ENCODE measurements at regions not wholly inside any gene's neighbourhood (a gene's known extent, or its start where the extent isn't known, plus 50 kb on each side); places are given as distances from the start of the nearest gene placed in this dataset.
"Not testable (repeated sequence)": the region's sequence is repeated elsewhere in the genome, so short reads cannot be mapped to it uniquely, and the experiment has no call there.

GRCh38 chr12:78269620-78270019 lies 438.9 kb downstream of the NAV3 start:
- no peak for DNase-seq

- no peak for DNase-seq
These were observed 440.9 kb downstream of the NAV3 start for GRCh38 chr12:78271546-78271945.

DNA sequence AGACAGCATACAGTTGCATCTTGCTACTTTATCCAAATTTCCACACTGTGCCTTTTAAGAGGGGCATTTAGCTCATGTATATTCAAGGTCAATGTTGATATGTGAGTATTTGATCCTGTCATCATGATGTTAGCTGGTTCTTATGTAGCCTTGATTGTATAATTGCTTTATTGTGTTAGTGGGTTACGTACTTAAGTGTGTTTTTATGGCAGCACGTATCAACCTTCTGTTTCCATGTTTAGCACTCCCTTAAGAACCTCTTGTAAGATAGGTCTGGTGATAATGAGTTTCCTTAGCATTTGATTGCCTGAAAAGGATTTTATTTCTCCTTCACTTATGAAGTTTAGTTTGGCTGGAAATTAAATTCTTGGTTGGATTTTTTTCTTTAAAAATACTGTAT lies 445.2 kb downstream of the NAV3 start:
- no peak for DNase-seq

DNA sequence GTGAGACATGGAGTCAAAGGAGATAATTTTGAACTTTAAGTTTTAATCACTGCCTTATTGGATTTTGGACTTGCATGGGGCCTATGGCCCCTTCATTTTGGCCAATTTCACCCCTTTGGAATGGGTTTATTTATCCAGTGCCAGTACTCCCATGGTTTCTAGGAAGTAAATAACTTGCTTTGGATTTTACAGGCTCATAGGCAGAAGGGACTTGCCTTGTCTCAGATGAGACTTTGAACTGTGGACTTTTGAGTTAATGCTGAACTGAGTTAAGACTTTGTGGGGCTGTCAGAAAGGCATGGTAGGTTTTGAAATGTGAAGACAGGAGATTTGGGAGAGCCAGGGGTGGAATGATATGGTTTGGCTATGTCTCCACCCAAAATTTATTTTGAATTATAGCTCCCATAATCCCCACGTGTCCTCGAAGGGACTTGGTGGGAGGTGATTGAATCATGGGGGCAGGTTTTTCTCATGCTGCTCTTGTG lies 448.1 kb downstream of the NAV3 start:
- no peak for DNase-seq

DNA sequence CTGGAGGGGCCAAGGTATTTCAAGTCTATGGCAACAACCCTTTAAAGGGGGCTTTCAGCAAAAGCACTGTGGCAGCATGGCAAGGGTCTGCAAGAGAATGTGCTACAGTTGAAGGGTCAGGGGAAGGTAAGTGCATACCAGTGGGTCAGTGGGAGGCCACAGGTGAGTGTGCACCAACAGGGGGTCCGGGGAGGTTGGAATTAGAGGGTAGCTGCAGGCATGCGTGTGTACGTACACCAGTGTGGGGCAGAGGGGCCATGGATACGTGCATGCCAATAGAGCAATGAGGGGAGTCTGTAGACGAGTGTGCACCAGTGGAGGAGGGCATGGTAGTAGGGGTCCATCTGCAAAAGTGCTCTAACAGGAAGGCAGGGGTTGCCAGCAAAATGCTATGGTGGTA lies 448.9 kb downstream of the NAV3 start:
- no peak for DNase-seq

- DNase-seq = not testable (repeated sequence)
These were observed 450.4 kb downstream of the NAV3 start for GRCh38 chr12:78281102-78281501.

GRCh38 chr12:78284417-78284816 lies 453.7 kb downstream of the NAV3 start:
- no peak for DNase-seq

GRCh38 chr12:78290606-78291345 lies 460.1 kb downstream of the NAV3 start:
- peak; percentile 77 for DNase-seq

DNA sequence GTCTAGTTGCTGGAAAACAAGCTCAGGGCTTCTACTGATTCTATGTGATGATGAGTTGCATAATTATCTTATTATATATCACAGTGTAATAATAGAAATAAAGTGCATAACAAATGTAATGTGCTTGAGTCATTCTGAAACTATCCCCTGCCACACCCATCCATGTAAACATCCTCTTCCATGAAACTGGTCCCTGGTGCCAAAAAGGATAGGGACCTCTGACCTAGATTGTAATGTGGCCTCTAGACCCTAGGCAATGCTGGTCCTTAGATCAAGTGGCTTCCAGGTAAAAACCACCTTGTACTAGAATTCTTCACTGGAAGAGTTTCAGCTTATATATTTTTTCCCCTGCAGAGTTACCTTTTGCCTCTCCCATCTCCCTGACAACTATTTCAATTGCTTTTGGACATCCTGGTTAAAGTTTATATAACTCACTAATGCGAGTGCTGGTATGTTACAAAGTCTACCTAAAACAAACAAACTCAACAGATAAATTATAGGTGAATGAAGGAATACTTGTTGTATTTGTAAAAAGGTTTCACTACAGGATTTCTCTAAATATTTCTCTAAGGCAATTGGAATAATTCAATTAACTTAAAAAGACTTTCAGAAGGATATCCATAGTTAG lies 462.5 kb downstream of the NAV3 start:
- DNase-seq = no peak

GRCh38 chr12:78301282-78301681 lies 470.6 kb downstream of the NAV3 start:
- not testable (repeated sequence) for DNase-seq

DNA sequence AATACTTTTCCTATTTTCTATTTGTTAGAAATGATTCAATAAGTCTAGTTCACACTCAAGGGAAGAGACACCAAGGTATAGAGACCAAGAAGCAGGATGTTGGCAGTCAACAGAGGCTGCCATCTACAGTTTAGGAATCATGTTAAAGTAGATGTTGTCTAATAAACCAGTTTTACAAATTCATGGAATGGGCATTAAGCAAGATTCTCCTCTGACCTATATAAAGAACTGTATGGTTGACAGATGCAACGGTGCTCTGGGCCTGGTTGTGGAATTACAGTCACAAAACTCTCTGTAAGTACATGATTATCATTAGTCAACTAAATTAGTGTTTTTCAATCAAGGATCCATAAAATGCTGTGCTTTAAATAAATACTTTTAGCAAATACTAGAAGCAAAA lies 475.1 kb downstream of the NAV3 start:
- DNase-seq = no peak

GRCh38 chr12:78306236-78306635 lies 475.5 kb downstream of the NAV3 start:
- DNase-seq = no peak

- DNase-seq = no peak
These were observed 478.0 kb downstream of the NAV3 start for GRCh38 chr12:78308701-78309100.

DNA sequence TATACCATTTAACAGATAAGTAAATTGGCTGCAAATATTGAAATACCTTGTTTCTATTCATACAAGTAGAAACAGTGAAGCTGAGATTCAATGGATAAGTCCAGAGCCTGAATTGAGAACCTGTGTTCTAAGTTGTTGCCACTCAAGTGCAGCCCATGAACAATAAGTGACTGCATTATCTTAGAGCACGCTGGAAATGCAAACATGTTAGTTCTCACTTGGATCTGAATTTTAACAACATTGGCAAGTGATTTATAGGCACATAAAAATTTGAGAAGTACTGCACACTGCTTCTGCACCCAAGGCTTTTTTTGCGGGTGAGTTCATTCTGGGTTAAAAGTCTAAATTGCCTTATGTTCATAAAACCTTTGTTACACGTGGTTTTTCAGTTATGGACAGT lies 484.3 kb downstream of the NAV3 start:
- DNase-seq = peak; percentile 58

DNA sequence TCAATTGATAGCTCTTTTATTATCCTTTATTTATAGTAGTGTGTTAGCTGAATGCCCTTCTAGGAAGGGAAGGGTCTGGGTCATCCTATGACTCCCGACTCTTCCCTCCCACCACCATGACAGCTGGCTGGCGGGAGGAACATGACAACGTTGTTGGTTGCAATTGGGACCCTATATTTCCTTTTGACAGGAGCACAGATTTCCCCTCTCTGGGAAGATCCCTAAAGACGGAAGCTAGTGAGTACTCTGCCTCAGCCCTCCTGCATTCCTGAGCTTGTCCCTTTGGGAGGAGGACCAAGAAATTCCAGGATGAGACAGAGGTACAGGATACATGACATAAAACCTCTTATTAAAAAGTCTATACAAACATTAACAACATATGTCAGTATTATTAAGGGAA lies 485.4 kb downstream of the NAV3 start:
- DNase-seq = no peak

DNA sequence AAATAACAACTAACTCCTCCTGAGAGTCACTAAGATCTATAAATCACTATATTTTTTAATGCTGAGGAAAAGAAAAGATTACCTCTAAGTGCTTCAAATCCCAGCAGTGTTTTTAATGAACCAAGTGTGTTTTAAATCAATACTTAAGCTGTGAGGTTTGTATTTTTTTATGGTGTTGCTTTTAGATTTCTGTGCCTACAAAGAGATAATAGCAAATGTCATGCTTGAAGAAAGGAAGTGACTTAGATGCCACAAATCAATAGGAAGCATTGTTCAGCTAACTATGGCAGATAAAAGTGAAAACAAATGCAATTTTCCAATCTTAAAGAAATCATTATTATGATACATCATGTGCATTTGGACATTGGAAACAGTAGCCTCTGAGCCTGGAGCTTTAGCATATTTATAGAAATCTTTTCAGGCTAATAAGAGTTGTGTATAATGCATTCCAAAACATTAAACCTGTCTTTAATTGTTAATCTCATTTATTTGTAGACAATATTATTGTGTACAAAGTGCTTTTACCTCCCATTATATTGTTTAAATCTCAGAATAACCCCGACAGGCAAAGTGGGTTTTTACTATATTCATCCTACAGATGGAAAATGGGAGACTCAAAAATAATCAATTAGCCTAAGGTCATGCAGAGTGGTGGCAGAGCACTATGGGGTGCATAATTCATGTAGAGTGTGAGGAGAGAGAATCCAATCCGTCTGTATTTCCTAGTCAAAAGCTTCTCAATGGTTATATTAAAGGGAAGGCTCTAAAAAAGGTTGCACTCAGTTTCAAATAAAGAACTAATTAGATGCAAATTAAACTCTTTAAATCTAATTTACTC lies 486.2 kb downstream of the NAV3 start:
- DNase-seq = peak; percentile 56

- DNase-seq = no peak
These were observed 491.0 kb downstream of the NAV3 start for GRCh38 chr12:78321696-78322095.

DNA sequence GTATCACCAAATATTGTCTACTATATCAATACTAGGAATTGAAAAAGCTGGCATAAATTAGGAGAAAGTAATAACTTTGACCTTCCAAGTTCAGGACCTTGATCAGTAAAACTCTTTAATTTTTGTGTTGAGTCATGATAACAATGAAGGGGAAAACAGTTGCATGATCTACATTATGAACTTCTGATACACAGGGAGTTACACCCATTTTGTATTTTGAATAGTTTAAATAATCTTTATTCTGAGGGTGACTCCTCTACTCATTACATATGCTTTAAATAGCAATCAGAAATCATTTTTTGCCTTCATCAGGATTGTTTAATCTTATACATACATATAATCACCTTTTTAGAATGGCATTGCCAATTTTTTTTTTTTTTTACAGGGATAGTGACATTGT lies 492.5 kb downstream of the NAV3 start:
- no peak for DNase-seq

DNA sequence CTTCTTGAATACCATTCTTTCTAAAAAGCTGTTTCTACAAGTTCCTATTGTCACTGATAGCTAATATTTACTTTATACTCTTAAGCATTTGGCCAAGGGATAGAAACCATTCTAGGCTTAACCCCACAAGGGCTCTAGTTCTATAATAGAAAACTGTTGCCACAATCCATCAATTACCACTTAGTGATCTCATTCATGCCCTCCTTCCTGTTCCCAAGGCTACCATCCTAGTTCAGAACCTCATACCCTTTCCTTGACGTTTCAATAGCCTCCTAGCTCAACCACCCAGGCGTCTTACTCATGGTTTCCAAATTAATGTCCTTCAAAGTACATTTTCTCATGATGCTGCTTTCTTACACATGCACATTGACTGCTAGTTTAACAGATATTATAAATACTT lies 493.5 kb downstream of the NAV3 start:
- DNase-seq = no peak

- DNase-seq = no peak
These were observed 497.8 kb downstream of the NAV3 start for GRCh38 chr12:78328524-78328923.

GRCh38 chr12:78330131-78330530 lies 499.4 kb downstream of the NAV3 start:
- peak; percentile 47 for DNase-seq

GRCh38 chr12:78331181-78331580 lies 500.5 kb downstream of the NAV3 start:
- peak; percentile 44 for DNase-seq

GRCh38 chr12:78331753-78332152 lies 501.1 kb downstream of the NAV3 start:
- no peak for DNase-seq

Data from NCI-H2227 treated with DMSO at 0.1 percent for 48 hours (cell line).